ENCODE measurements at regions not wholly inside any gene's neighbourhood (a gene's known extent, or its start where the extent isn't known, plus 50 kb on each side); places are given as distances from the start of the nearest gene placed in this dataset.

GRCh38 chr2:83686863-83687262 is 772.2 kb downstream of the SUCLG1 start:
- Histone ChIP-seq H3K4me3 (ENCODE audit: low read depth, low read length) (no peak overlapping the region), H3K9me3 (ENCODE audit: control insufficient read depth, insufficient read depth, low read length) (no peaks in the 10 kb centered on the region)

GRCh38 chr2:83674050-83674449 is 785.0 kb downstream of the SUCLG1 start:
- Histone ChIP-seq H3K4me1 (ENCODE audit: control insufficient read depth, insufficient read depth, low read length) (no peaks in the 10 kb centered on the region), H3K36me3 (ENCODE audit: control insufficient read depth, insufficient read depth, low read length) (no peaks in the 10 kb centered on the region), H3K9ac (ENCODE audit: low read depth, low read length) (no peak overlapping the region), H3K27me3 (ENCODE audit: control insufficient read depth, insufficient read depth, low read length) (no peaks in the 10 kb centered on the region), H3K4me3 (ENCODE audit: low read depth, low read length) (no peak overlapping the region), H3K9me3 (ENCODE audit: control insufficient read depth, insufficient read depth, low read length) (no peaks in the 10 kb centered on the region)

More at GRCh38 chr2:83686863-83687262, 772.2 kb downstream of the SUCLG1 start:
- no peak overlapping the region for H3K9ac ChIP-seq (ENCODE audit: low read depth, low read length)
- no peaks in the 10 kb centered on the region for H3K36me3 ChIP-seq (ENCODE audit: control insufficient read depth, insufficient read depth, low read length)
- no peaks in the 10 kb centered on the region for H3K27me3 ChIP-seq (ENCODE audit: control insufficient read depth, insufficient read depth, low read length)
- H3K4me1 ChIP-seq (ENCODE audit: control insufficient read depth, insufficient read depth, low read length): no peaks in the 10 kb centered on the region

- Histone ChIP-seq H3K27me3 (ENCODE audit: control insufficient read depth, insufficient read depth, low read length) (no peaks in the 10 kb centered on the region), H3K9me3 (ENCODE audit: control insufficient read depth, insufficient read depth, low read length) (no peaks in the 10 kb centered on the region), H3K36me3 (ENCODE audit: control insufficient read depth, insufficient read depth, low read length) (no peaks in the 10 kb centered on the region), H3K4me1 (ENCODE audit: control insufficient read depth, insufficient read depth, low read length) (no peaks in the 10 kb centered on the region), H3K9ac (ENCODE audit: low read depth, low read length) (no peak overlapping the region), H3K4me3 (ENCODE audit: low read depth, low read length) (no peak overlapping the region)
These were observed 793.2 kb downstream of the SUCLG1 start for GRCh38 chr2:83665894-83666293.

GRCh38 chr2:83665154-83665553 is 793.9 kb downstream of the SUCLG1 start:
- Histone ChIP-seq H3K4me3 (ENCODE audit: low read depth, low read length) (no peak overlapping the region), H3K4me1 (ENCODE audit: control insufficient read depth, insufficient read depth, low read length) (no peaks in the 10 kb centered on the region), H3K27me3 (ENCODE audit: control insufficient read depth, insufficient read depth, low read length) (no peaks in the 10 kb centered on the region), H3K36me3 (ENCODE audit: control insufficient read depth, insufficient read depth, low read length) (no peaks in the 10 kb centered on the region), H3K9me3 (ENCODE audit: control insufficient read depth, insufficient read depth, low read length) (no peaks in the 10 kb centered on the region), H3K9ac (ENCODE audit: low read depth, low read length) (no peak overlapping the region)

- Histone ChIP-seq H3K9ac (ENCODE audit: low read depth, low read length) (no peak overlapping the region), H3K4me1 (ENCODE audit: control insufficient read depth, insufficient read depth, low read length) (no peaks in the 10 kb centered on the region), H3K27me3 (ENCODE audit: control insufficient read depth, insufficient read depth, low read length) (no peaks in the 10 kb centered on the region), H3K36me3 (ENCODE audit: control insufficient read depth, insufficient read depth, low read length) (no peaks in the 10 kb centered on the region), H3K9me3 (ENCODE audit: control insufficient read depth, insufficient read depth, low read length) (no peaks in the 10 kb centered on the region), H3K4me3 (ENCODE audit: low read depth, low read length) (no peak overlapping the region)
These were observed 797.4 kb downstream of the SUCLG1 start for GRCh38 chr2:83661711-83662110.

- H3K36me3 ChIP-seq (ENCODE audit: control insufficient read depth, insufficient read depth, low read length): no peaks in the 10 kb centered on the region
- H3K9me3 ChIP-seq (ENCODE audit: control insufficient read depth, insufficient read depth, low read length): no peaks in the 10 kb centered on the region
These were observed 804.9 kb downstream of the SUCLG1 start for GRCh38 chr2:83654091-83654611.

GRCh38 chr2:83650898-83651297 is 808.2 kb downstream of the SUCLG1 start:
- H3K4me1 ChIP-seq (ENCODE audit: control insufficient read depth, insufficient read depth, low read length): no peaks in the 10 kb centered on the region
- no peaks in the 10 kb centered on the region for H3K27me3 ChIP-seq (ENCODE audit: control insufficient read depth, insufficient read depth, low read length)
- no peaks in the 10 kb centered on the region for H3K9me3 ChIP-seq (ENCODE audit: control insufficient read depth, insufficient read depth, low read length)
- no peaks in the 10 kb centered on the region for H3K36me3 ChIP-seq (ENCODE audit: control insufficient read depth, insufficient read depth, low read length)
- no peak overlapping the region for H3K4me3 ChIP-seq (ENCODE audit: low read depth, low read length)
- H3K9ac ChIP-seq (ENCODE audit: low read depth, low read length): no peak overlapping the region

More at GRCh38 chr2:83654091-83654611, 804.9 kb downstream of the SUCLG1 start:
- Histone ChIP-seq H3K27me3 (ENCODE audit: control insufficient read depth, insufficient read depth, low read length) (no peaks in the 10 kb centered on the region), H3K4me1 (ENCODE audit: control insufficient read depth, insufficient read depth, low read length) (no peaks in the 10 kb centered on the region), H3K4me3 (ENCODE audit: low read depth, low read length) (no peak overlapping the region), H3K9ac (ENCODE audit: low read depth, low read length) (no peak overlapping the region)

GRCh38 chr2:83650161-83650560 is 808.9 kb downstream of the SUCLG1 start:
- Histone ChIP-seq H3K4me1 (ENCODE audit: control insufficient read depth, insufficient read depth, low read length) (no peaks in the 10 kb centered on the region), H3K4me3 (ENCODE audit: low read depth, low read length) (no peak overlapping the region)

GRCh38 chr2:83640506-83640905 is 818.6 kb downstream of the SUCLG1 start:
- no peaks in the 10 kb centered on the region for H3K36me3 ChIP-seq (ENCODE audit: control insufficient read depth, insufficient read depth, low read length)
- no peaks in the 10 kb centered on the region for H3K4me1 ChIP-seq (ENCODE audit: control insufficient read depth, insufficient read depth, low read length)
- H3K9me3 ChIP-seq (ENCODE audit: control insufficient read depth, insufficient read depth, low read length): no peaks in the 10 kb centered on the region
- no peak overlapping the region for H3K4me3 ChIP-seq (ENCODE audit: low read depth, low read length)
- H3K27me3 ChIP-seq (ENCODE audit: control insufficient read depth, insufficient read depth, low read length): no peaks in the 10 kb centered on the region
- no peak overlapping the region for H3K9ac ChIP-seq (ENCODE audit: low read depth, low read length)

More at GRCh38 chr2:83650161-83650560, 808.9 kb downstream of the SUCLG1 start:
- H3K27me3 ChIP-seq (ENCODE audit: control insufficient read depth, insufficient read depth, low read length): no peaks in the 10 kb centered on the region
- H3K9ac ChIP-seq (ENCODE audit: low read depth, low read length): no peak overlapping the region
- H3K36me3 ChIP-seq (ENCODE audit: control insufficient read depth, insufficient read depth, low read length): no peaks in the 10 kb centered on the region
- no peaks in the 10 kb centered on the region for H3K9me3 ChIP-seq (ENCODE audit: control insufficient read depth, insufficient read depth, low read length)

GRCh38 chr2:83633423-83633822 is 825.7 kb downstream of the SUCLG1 start:
- H3K9me3 ChIP-seq (ENCODE audit: control insufficient read depth, insufficient read depth, low read length): no peaks in the 10 kb centered on the region
- no peak overlapping the region for H3K9ac ChIP-seq (ENCODE audit: low read depth, low read length)
- no peak overlapping the region for H3K4me3 ChIP-seq (ENCODE audit: low read depth, low read length)
- no peaks in the 10 kb centered on the region for H3K4me1 ChIP-seq (ENCODE audit: control insufficient read depth, insufficient read depth, low read length)
- H3K27me3 ChIP-seq (ENCODE audit: control insufficient read depth, insufficient read depth, low read length): no peaks in the 10 kb centered on the region
- no peaks in the 10 kb centered on the region for H3K36me3 ChIP-seq (ENCODE audit: control insufficient read depth, insufficient read depth, low read length)

GRCh38 chr2:83630351-83630750 is 828.7 kb downstream of the SUCLG1 start:
- Histone ChIP-seq H3K4me1 (ENCODE audit: control insufficient read depth, insufficient read depth, low read length) (no peaks in the 10 kb centered on the region), H3K36me3 (ENCODE audit: control insufficient read depth, insufficient read depth, low read length) (no peaks in the 10 kb centered on the region), H3K9me3 (ENCODE audit: control insufficient read depth, insufficient read depth, low read length) (no peaks in the 10 kb centered on the region), H3K4me3 (ENCODE audit: low read depth, low read length) (no peak overlapping the region), H3K27me3 (ENCODE audit: control insufficient read depth, insufficient read depth, low read length) (no peaks in the 10 kb centered on the region), H3K9ac (ENCODE audit: low read depth, low read length) (no peak overlapping the region)

GRCh38 chr2:83615511-83615910 is 843.6 kb downstream of the SUCLG1 start:
- H3K4me3 ChIP-seq (ENCODE audit: low read depth, low read length): no peak overlapping the region
- no peaks in the 10 kb centered on the region for H3K4me1 ChIP-seq (ENCODE audit: control insufficient read depth, insufficient read depth, low read length)
- no peaks in the 10 kb centered on the region for H3K36me3 ChIP-seq (ENCODE audit: control insufficient read depth, insufficient read depth, low read length)
- H3K9me3 ChIP-seq (ENCODE audit: control insufficient read depth, insufficient read depth, low read length): no peaks in the 10 kb centered on the region
- H3K9ac ChIP-seq (ENCODE audit: low read depth, low read length): no peak overlapping the region
- no peaks in the 10 kb centered on the region for H3K27me3 ChIP-seq (ENCODE audit: control insufficient read depth, insufficient read depth, low read length)
